Hepatocyte (in vitro differentiated cells): ENCODE measurements at regions not wholly inside any gene's neighbourhood (a gene's known extent, or its start where the extent isn't known, plus 50 kb on each side); places are given as distances from the start of the nearest gene placed in this dataset.
"Not testable (repeated sequence)": the region's sequence is repeated elsewhere in the genome, so short reads cannot be mapped to it uniquely, and the experiment has no call there.

Experiments used
- DNase-seq: peaks from one replicate; pipeline ENCODE4 v3.0.0-alpha.2; 2016; ENCODE audit warnings: low spot score
- H2AFZ ChIP-seq: fragments of 200-600 bp; sonication (generic); 2 replicates; pipeline ENCODE4 v1.6.0; 2016; ENCODE audit warnings: antibody characterized with exemption, mild to moderate bottlenecking
- H3K27ac ChIP-seq: fragments of 200-600 bp; sonication (generic); 2 replicates; pipeline ENCODE4 v1.5.1; 2016; ENCODE audit warnings: mild to moderate bottlenecking
- H3K27me3 ChIP-seq: fragments of 200-600 bp; sonication (generic); 2 replicates; pipeline ENCODE4 v1.6.1; 2016
- H3K36me3 ChIP-seq: fragments of 200-600 bp; sonication (generic); replicated peaks from 2 replicates; pipeline ENCODE4 v1.5.1; 2016; ENCODE audit warnings: low read depth; ENCODE audit not compliant: insufficient read depth
- H3K4me1 ChIP-seq: fragments of 200-600 bp; sonication (generic); 2 replicates; pipeline ENCODE4 v1.5.1; 2016; ENCODE audit warnings: mild to moderate bottlenecking, moderate library complexity; ENCODE audit not compliant: insufficient read depth
- H3K4me2 ChIP-seq: fragments of 200-600 bp; sonication (generic); 2 replicates; pipeline ENCODE4 v1.6.0; 2016
- H3K4me3 ChIP-seq: fragments of 200-600 bp; sonication (generic); 2 replicates; pipeline ENCODE4 v1.5.1; 2016; ENCODE audit warnings: mild to moderate bottlenecking
- H3K79me2 ChIP-seq: fragments of 200-600 bp; sonication (generic); 2 replicates; pipeline ENCODE4 v1.6.0; 2017; ENCODE audit warnings: mild to moderate bottlenecking
- H3K9me2 ChIP-seq: fragments of 200-600 bp; sonication (generic); replicated peaks from 2 replicates; pipeline ENCODE4 v1.6.0; 2017; ENCODE audit warnings: mild to moderate bottlenecking; ENCODE audit not compliant: insufficient read depth
- H3K9me3 ChIP-seq: fragments of 200-600 bp; sonication (generic); 2 replicates; pipeline ENCODE4 v1.5.1; 2016; ENCODE audit warnings: low read depth, mild to moderate bottlenecking
- H4K20me1 ChIP-seq: fragments of 200-600 bp; sonication (generic); 2 replicates; pipeline ENCODE4 v1.6.0; 2016; ENCODE audit warnings: mild to moderate bottlenecking; ENCODE audit not compliant: insufficient read depth, poor library complexity, severe bottlenecking
- EZH2 ChIP-seq: fragments of 200-600 bp; sonication (generic); IDR thresholded peaks from 2 replicates; pipeline ENCODE4 v1.6.1; 2016; ENCODE audit warnings: antibody characterized with exemption, mild to moderate bottlenecking, borderline replicate concordance
- EZH2phosphoT487 ChIP-seq: fragments of 200-600 bp; sonication (generic); IDR thresholded peaks from one replicate; pipeline ENCODE4 v1.6.1; 2018; ENCODE audit warnings: antibody characterized with exemption, mild to moderate bottlenecking, low read depth, moderate library complexity; ENCODE audit not compliant: unreplicated experiment, severe bottlenecking
- WGBS: methylation state at CpG from one replicate; pipeline ENCODE4 v1.1.6; 2016; ENCODE audit warnings: low lambda C conversion rate; ENCODE audit errors: missing lambda C conversion rate; 5-methylcytosine and 5-hydroxymethylcytosine counted together
- TF ChIP-seq, protein P1 (sequence below): fragments of 200-600 bp; sonication (generic); IDR thresholded peaks from 2 replicates; pipeline ENCODE4 v1.5.1; 2016; ENCODE audit warnings: antibody characterized with exemption, mild to moderate bottlenecking; ENCODE audit not compliant: poor library complexity

DNA sequence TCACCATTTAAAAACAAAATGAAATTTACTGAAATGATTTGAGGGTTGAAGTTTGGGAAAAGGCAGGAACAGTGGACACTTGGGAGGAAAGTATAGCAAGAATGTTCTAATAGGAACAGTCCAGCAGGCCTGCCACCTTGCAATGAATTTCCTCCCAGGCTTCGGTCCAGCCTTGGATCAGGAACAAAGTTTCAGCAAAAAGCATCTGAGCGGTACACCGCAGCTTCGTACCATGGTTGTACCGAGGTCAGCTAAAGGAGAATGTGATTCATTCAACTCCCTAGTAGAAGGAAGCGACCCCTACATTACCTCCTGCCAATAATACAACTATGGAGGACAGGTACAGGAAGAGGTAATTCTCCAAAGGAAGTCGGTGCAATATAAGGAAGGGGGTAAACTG is 111.4 kb downstream of the ENC1 start:
- 96% methylated on average over 7 of the region's 7 CpGs for WGBS
- Histone ChIP-seq H3K36me3 (no peaks in the 10 kb centered on the region), H3K27me3 (no peaks in the 10 kb centered on the region), H3K4me2 (no peak overlapping the region), H4K20me1 (no peaks in the 10 kb centered on the region), H3K9me3 (peaks cover 8% of the 10 kb centered on the region), H3K27ac (no peak overlapping the region), H3K79me2 (no peaks in the 10 kb centered on the region), H2AFZ (no peak overlapping the region), H3K4me3 (no peak overlapping the region), H3K9me2 (no peaks in the 10 kb centered on the region), H3K4me1 (no peaks in the 10 kb centered on the region)
- TF ChIP-seq, protein P1, sequence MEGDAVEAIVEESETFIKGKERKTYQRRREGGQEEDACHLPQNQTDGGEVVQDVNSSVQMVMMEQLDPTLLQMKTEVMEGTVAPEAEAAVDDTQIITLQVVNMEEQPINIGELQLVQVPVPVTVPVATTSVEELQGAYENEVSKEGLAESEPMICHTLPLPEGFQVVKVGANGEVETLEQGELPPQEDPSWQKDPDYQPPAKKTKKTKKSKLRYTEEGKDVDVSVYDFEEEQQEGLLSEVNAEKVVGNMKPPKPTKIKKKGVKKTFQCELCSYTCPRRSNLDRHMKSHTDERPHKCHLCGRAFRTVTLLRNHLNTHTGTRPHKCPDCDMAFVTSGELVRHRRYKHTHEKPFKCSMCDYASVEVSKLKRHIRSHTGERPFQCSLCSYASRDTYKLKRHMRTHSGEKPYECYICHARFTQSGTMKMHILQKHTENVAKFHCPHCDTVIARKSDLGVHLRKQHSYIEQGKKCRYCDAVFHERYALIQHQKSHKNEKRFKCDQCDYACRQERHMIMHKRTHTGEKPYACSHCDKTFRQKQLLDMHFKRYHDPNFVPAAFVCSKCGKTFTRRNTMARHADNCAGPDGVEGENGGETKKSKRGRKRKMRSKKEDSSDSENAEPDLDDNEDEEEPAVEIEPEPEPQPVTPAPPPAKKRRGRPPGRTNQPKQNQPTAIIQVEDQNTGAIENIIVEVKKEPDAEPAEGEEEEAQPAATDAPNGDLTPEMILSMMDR = no peak
- TF ChIP-seq EZH2phosphoT487 = no peak
- TF ChIP-seq EZH2 = no peak
- no peak for DNase-seq

DNA sequence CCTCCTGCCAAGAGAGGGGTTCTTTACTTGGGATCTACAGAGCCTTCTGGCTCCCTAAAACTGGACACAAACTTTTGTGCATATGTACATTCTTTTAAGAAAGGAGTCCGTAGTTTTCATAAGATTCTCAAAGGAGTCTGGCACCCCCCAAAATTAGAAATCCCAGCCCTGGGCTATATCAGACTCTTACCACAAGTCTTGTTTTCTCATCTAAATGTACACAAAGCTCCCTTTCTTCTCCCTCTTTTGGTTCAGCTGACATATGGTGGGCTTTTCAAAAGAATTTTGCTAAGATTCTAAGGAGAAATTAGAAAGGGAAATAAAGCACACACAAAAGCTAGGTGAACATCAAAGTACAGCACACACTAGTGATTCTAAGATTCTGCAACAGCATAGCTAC is 114.4 kb downstream of the ENC1 start:
- TF ChIP-seq EZH2phosphoT487 (no peak), EZH2 (no peak)
- TF ChIP-seq, protein P1 = no peak
- H2AFZ ChIP-seq = no peak overlapping the region
- no peaks in the 10 kb centered on the region for H3K9me2 ChIP-seq
- H3K9me3 ChIP-seq = no peaks in the 10 kb centered on the region
- H3K36me3 ChIP-seq = no peaks in the 10 kb centered on the region
- no peak for DNase-seq
- no peaks in the 10 kb centered on the region for H3K27me3 ChIP-seq
- no peaks in the 10 kb centered on the region for H3K4me1 ChIP-seq
- H3K4me2 ChIP-seq = no peak overlapping the region
- no peak overlapping the region for H3K4me3 ChIP-seq
- no peaks in the 10 kb centered on the region for H4K20me1 ChIP-seq
- H3K79me2 ChIP-seq = no peaks in the 10 kb centered on the region
- H3K27ac ChIP-seq = no peak overlapping the region
- WGBS = 100% methylated on average over 1 of the region's 1 CpG

DNA sequence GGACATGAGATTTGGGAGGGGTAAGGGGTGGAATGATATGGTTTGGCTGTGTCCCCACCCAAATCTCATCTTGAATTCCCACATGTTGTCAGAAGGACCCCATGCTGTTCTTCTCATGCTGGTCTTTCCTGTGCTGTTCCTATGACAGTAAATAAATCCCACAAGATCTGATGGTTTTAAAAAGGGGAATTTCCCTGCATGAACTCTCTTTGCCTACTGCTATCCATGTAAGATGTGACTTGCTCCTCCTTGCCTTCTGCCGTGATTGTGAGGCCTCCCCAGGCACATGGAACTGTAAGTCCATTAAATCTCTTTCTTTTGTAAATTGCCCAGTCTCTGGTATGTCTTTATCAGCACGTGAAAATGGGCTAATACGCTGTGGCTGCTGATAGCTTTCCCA is 115.8 kb downstream of the ENC1 start:
- H3K27ac ChIP-seq, DNase-seq, H3K4me3 ChIP-seq, H3K36me3 ChIP-seq, H3K79me2 ChIP-seq, H4K20me1 ChIP-seq, H3K4me2 ChIP-seq, H3K4me1 ChIP-seq, H3K9me2 ChIP-seq, H2AFZ ChIP-seq, H3K9me3 ChIP-seq, H3K27me3 ChIP-seq: not testable (repeated sequence)
- WGBS = 87% methylated on average over 3 of the region's 3 CpGs

DNA sequence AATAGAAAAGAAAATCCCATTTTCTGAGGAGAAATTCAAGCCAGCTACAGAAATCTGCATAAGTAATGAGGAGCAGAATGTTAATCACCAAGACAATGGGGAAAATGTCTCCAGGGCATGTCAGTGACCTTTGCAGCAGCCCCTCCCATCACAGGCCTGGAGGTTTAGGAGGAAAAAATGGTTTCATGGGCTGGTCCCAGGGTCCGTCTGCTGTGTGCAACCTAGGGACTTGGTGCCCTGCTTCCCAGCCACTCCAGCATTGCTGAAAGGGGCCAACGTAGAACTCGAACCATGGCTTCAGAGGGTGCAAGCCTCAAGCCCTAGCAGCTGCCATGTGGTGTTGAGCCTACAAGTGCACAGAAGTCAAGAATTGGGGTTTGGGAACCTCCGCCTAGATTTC is 116.8 kb downstream of the ENC1 start:
- H3K79me2 ChIP-seq, H3K4me3 ChIP-seq, DNase-seq, H2AFZ ChIP-seq, H3K27me3 ChIP-seq, H3K4me2 ChIP-seq, H3K9me2 ChIP-seq, H3K4me1 ChIP-seq, H3K36me3 ChIP-seq, H3K9me3 ChIP-seq, H4K20me1 ChIP-seq, H3K27ac ChIP-seq: not testable (repeated sequence)
- 92% methylated on average over 4 of the region's 4 CpGs for WGBS

DNA sequence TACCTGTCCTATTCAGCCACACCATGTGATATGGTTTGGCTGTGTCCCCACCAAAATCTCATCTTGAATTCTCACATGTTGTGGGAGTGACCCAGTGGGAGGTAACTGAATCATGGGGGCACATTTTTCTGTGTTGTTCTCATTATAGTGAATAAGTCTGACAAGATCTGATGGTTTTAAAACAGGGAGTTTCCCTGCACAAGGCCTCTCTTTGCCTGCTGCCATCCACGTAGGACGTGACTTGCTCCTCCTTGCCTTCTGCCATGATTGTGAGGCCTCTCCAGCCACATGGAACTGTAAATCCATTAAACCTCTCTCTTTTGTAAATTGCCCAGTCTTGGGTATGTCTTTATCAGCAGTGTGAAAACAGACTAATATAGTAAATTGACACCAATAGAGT is 117.7 kb downstream of the ENC1 start:
- H3K27me3 ChIP-seq, H3K4me1 ChIP-seq, H3K79me2 ChIP-seq, H3K36me3 ChIP-seq, H3K9me3 ChIP-seq, H3K9me2 ChIP-seq, H3K4me2 ChIP-seq, H4K20me1 ChIP-seq, H2AFZ ChIP-seq, H3K4me3 ChIP-seq, H3K27ac ChIP-seq, DNase-seq: not testable (repeated sequence)
- WGBS = 97% methylated on average over 2 of the region's 2 CpGs
